Keratinocyte (primary cell): ENCODE measurements at regions not wholly inside any gene's neighbourhood (a gene's known extent, or its start where the extent isn't known, plus 50 kb on each side); places are given as distances from the start of the nearest gene placed in this dataset.

Experiments
- DNase-seq: peaks from one replicate; pipeline ENCODE4 v3.0.0-alpha.2; 2011; ENCODE audit warnings: low read depth, missing footprints, low spot score
- FAIRE-seq: peaks from 2 replicates; lab custom pipeline; 2011; peaks lifted over from hg19 to GRCh38; lab: Jason Lieb, UNC
- H2AFZ ChIP-seq: 2 replicates; pipeline ENCODE4 v1.6.0; 2012; ENCODE audit warnings: low read length, control low read depth, inconsistent platforms; ENCODE audit not compliant: control insufficient read depth
- H3K27ac ChIP-seq: 2 replicates; pipeline ENCODE4 v1.5.1; 2011; ENCODE audit warnings: low read length; ENCODE audit not compliant: control insufficient read depth, insufficient read depth
- H3K27me3 ChIP-seq: 3 replicates; pipeline ENCODE4 v1.6.0; 2011; ENCODE audit warnings: low read length; ENCODE audit not compliant: control insufficient read depth, insufficient read depth; ENCODE audit errors: extremely low read depth
- H3K36me3 ChIP-seq, 2 experiments: 2 replicates in 1 of 2; 3 replicates in 1 of 2; pipeline ENCODE4 v1.5.1; 2011; ENCODE audit warnings: low read length in 2 of 2, mild to moderate bottlenecking in 1 of 2; ENCODE audit not compliant: control insufficient read depth in 2 of 2, insufficient read depth in 2 of 2; ENCODE audit errors: extremely low read depth in 1 of 2
- H3K4me1 ChIP-seq: 3 replicates; pipeline ENCODE4 v1.5.1; 2011; ENCODE audit warnings: low read length; ENCODE audit not compliant: control insufficient read depth, insufficient read depth; ENCODE audit errors: extremely low read depth
- H3K4me2 ChIP-seq: 3 replicates; pipeline ENCODE4 v1.6.0; 2011; ENCODE audit warnings: low read depth, low read length; ENCODE audit not compliant: control insufficient read depth, insufficient read depth; ENCODE audit errors: extremely low read depth
- H3K4me3 ChIP-seq, 3 experiments: fragments of 200-600 bp in 1 of 3; sonication (generic) in 1 of 3; 2 replicates in 2 of 3; 3 replicates in 1 of 3; pipeline ENCODE4 v1.5.1; 2011 to 2016; ENCODE audit warnings: low read length in 3 of 3, mild to moderate bottlenecking in 3 of 3, control low read depth in 2 of 3, inconsistent platforms in 1 of 3, low read depth in 1 of 3, mixed read lengths in 1 of 3, mixed run types in 1 of 3, moderate library complexity in 1 of 3; ENCODE audit not compliant: control insufficient read depth in 2 of 3, insufficient read depth in 2 of 3; ENCODE audit errors: extremely low read depth in 1 of 3
- H3K79me2 ChIP-seq: 2 replicates; pipeline ENCODE4 v1.6.0; 2012; ENCODE audit warnings: low read length; ENCODE audit not compliant: control insufficient read depth, insufficient read depth
- H3K9ac ChIP-seq: 3 replicates; pipeline ENCODE4 v1.6.0; 2011; ENCODE audit warnings: low read length; ENCODE audit not compliant: control insufficient read depth, insufficient read depth; ENCODE audit errors: extremely low read depth
- H3K9me1 ChIP-seq: 3 replicates; pipeline ENCODE4 v1.6.0; 2011; ENCODE audit warnings: low read length; ENCODE audit not compliant: control insufficient read depth, insufficient read depth; ENCODE audit errors: extremely low read depth
- H3K9me3 ChIP-seq: 2 replicates; pipeline ENCODE4 v1.5.1; 2012; ENCODE audit warnings: low read depth, low read length; ENCODE audit not compliant: control insufficient read depth
- H4K20me1 ChIP-seq: 3 replicates; pipeline ENCODE4 v1.6.0; 2011; ENCODE audit warnings: low read length; ENCODE audit not compliant: control insufficient read depth, insufficient read depth; ENCODE audit errors: extremely low read depth
- EZH2 ChIP-seq: IDR thresholded peaks from one replicate; pipeline ENCODE4 v1.6.1; 2012; ENCODE audit warnings: inconsistent platforms, mild to moderate bottlenecking, low read length, moderate library complexity
- dilution Hi-C: fragments of 300-500 bp; cut with MboI; formaldehyde crosslinking; loops from one replicate; pipeline ENCODE4 v1.7.0; 2020; ENCODE audit warnings: low sequenced_read_pairs; ENCODE audit not compliant: extremely low pct_ligation_motif_present
- TF ChIP-seq, protein P1 (sequence below), 3 experiments: IDR thresholded peaks in 1 of 3; conservative IDR thresholded peaks in 1 of 3; optimal IDR thresholded peaks in 1 of 3; 2 replicates in 2 of 3; 3 replicates in 1 of 3; pipeline versions ENCODE3 to v1.5.1; 2011; ENCODE audit warnings: low read length in 3 of 3, mild to moderate bottlenecking in 3 of 3, moderate library complexity in 2 of 3, control low read depth in 1 of 3, inconsistent platforms in 1 of 3; ENCODE audit not compliant: insufficient read depth in 2 of 3; ENCODE audit errors: extremely low read depth in 1 of 3

DNA sequence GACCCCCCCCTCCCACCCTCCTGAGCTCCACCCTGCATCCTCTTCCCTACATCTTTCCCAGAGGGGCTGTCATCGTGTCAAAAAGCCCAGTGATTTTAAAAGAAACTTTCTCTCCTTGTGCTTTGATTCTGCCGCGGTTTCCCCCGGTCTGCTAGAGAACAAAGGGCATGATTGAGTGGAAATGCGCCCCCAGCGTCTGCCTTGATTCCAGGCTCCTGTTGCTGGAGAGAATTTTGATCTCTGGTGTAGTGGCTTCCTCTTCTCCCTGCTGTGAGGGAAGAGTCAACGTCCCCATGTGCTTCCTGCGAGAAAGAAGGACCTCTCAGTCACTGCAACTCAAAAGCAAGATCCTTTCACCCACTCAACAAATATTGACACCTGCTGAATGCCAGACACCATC lies 61.9 kb upstream of the RAPGEF1 start:
- Histone ChIP-seq H4K20me1 (no peaks in the 10 kb centered on the region), H3K79me2 (no peaks in the 10 kb centered on the region), H3K9me3 (no peaks in the 10 kb centered on the region), H3K4me1 (no peaks in the 10 kb centered on the region), H3K27ac (no peak overlapping the region), H3K9ac (no peak overlapping the region), H2AFZ (no peak overlapping the region), H3K9me1 (no peaks in the 10 kb centered on the region), H3K36me3 (no peaks in the 10 kb centered on the region), H3K4me3 (no peak overlapping the region), H3K4me2 (no peak overlapping the region), H3K27me3 (peaks cover 10% of the 10 kb centered on the region)
- TF ChIP-seq, protein P1, sequence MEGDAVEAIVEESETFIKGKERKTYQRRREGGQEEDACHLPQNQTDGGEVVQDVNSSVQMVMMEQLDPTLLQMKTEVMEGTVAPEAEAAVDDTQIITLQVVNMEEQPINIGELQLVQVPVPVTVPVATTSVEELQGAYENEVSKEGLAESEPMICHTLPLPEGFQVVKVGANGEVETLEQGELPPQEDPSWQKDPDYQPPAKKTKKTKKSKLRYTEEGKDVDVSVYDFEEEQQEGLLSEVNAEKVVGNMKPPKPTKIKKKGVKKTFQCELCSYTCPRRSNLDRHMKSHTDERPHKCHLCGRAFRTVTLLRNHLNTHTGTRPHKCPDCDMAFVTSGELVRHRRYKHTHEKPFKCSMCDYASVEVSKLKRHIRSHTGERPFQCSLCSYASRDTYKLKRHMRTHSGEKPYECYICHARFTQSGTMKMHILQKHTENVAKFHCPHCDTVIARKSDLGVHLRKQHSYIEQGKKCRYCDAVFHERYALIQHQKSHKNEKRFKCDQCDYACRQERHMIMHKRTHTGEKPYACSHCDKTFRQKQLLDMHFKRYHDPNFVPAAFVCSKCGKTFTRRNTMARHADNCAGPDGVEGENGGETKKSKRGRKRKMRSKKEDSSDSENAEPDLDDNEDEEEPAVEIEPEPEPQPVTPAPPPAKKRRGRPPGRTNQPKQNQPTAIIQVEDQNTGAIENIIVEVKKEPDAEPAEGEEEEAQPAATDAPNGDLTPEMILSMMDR (optimal IDR thresholded peaks at IDR 0.05 in 1 of 3, IDR thresholded peaks at IDR 0.05 in 1 of 3, conservative IDR thresholded peaks at IDR 0.05 in 1 of 3; ENCODE audit: extremely low read depth in 1 of 3, insufficient read depth in 2 of 3, low read length in 3 of 3), result no peak
- no peak for TF ChIP-seq EZH2
- DNase-seq (no peak), FAIRE-seq (no peak)
- dilution Hi-C loops, result loop anchor here (25.0 kb wide), 1 partner anchor 360 kb away; the partner anchor contains the start of gene NTNG2

DNA sequence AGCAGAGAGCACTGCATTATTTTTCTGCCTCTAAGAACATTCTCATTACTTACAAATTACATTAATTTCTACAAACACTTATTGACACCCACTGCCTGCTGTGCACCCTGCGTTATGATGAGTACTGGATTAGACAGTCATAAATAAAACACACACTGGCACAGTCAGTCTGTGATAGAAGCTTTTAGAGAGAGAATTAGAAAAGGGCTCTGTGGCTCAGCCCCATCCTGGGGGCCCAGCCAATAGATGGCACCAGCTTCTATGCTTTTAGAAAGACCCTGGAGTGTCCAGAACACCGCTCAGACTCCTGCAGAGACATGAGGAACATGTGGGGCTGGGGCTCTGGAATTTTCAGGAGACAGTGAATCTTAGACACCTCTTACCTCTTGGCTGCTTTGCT lies 61.0 kb upstream of the RAPGEF1 start:
- H3K27me3 ChIP-seq, result peaks cover 4% of the 10 kb centered on the region
- DNase-seq, result no peak
- H3K4me2 ChIP-seq, result no peak overlapping the region
- H3K9me3 ChIP-seq, result no peaks in the 10 kb centered on the region
- H3K9ac ChIP-seq, result no peak overlapping the region
- no peaks in the 10 kb centered on the region for H4K20me1 ChIP-seq
- no peaks in the 10 kb centered on the region for H3K4me1 ChIP-seq
- H3K9me1 ChIP-seq, result no peaks in the 10 kb centered on the region
- no peak overlapping the region for H3K4me3 ChIP-seq
- TF ChIP-seq, protein P1 (optimal IDR thresholded peaks at IDR 0.05 in 1 of 3, IDR thresholded peaks at IDR 0.05 in 1 of 3, conservative IDR thresholded peaks at IDR 0.05 in 1 of 3; ENCODE audit: extremely low read depth in 1 of 3, insufficient read depth in 2 of 3, low read length in 3 of 3), result no peak
- TF ChIP-seq EZH2, result no peak
- no peaks in the 10 kb centered on the region for H3K36me3 ChIP-seq
- H3K27ac ChIP-seq, result no peak overlapping the region
- no peak overlapping the region for H2AFZ ChIP-seq
- FAIRE-seq, result no peak
- dilution Hi-C loops, result loop anchor here (25.0 kb wide), 1 partner anchor 361 kb away; the partner anchor contains the start of gene NTNG2
- H3K79me2 ChIP-seq, result no peaks in the 10 kb centered on the region
